IPS-18c (cell line): ENCODE measurements at regions not wholly inside any gene's neighbourhood (a gene's known extent, or its start where the extent isn't known, plus 50 kb on each side); places are given as distances from the start of the nearest gene placed in this dataset.

Experiments
- H3K4me3 ChIP-seq: 2 replicates; pipeline ENCODE4 v1.7.0; 2013; ENCODE audit warnings: low read depth, mild to moderate bottlenecking, low read length, moderate library complexity; ENCODE audit not compliant: insufficient read depth
- H3K9me3 ChIP-seq: one replicate; pipeline ENCODE4 v1.6.1; 2013; ENCODE audit warnings: mild to moderate bottlenecking, low read length, moderate library complexity; ENCODE audit not compliant: control insufficient read depth, insufficient read depth

- Histone ChIP-seq H3K4me3 (no peak overlapping the region), H3K9me3 (peaks cover 2% of the 10 kb centered on the region)
These were observed 1150.1 kb downstream of the BRD1 start for GRCh38 chr22:48677621-48678020.

GRCh38 chr22:48677168-48677520 is 1150.5 kb downstream of the BRD1 start:
- Histone ChIP-seq H3K9me3 (no peaks in the 10 kb centered on the region), H3K4me3 (no peak overlapping the region)

GRCh38 chr22:48676266-48677167 is 1151.2 kb downstream of the BRD1 start:
- H3K4me3 ChIP-seq = no peak overlapping the region
- no peaks in the 10 kb centered on the region for H3K9me3 ChIP-seq

- H3K4me3 ChIP-seq = no peak overlapping the region
- H3K9me3 ChIP-seq = no peaks in the 10 kb centered on the region
These were observed 1151.9 kb downstream of the BRD1 start for GRCh38 chr22:48675830-48676145.

GRCh38 chr22:48675141-48675829 is 1152.4 kb downstream of the BRD1 start:
- H3K9me3 ChIP-seq = no peaks in the 10 kb centered on the region
- H3K4me3 ChIP-seq = no peak overlapping the region

- Histone ChIP-seq H3K4me3 (no peak overlapping the region), H3K9me3 (no peaks in the 10 kb centered on the region)
These were observed 1153.7 kb downstream of the BRD1 start for GRCh38 chr22:48673806-48674500.

- no peaks in the 10 kb centered on the region for H3K9me3 ChIP-seq
- no peak overlapping the region for H3K4me3 ChIP-seq
These were observed 1155.3 kb downstream of the BRD1 start for GRCh38 chr22:48672387-48672786.

- H3K9me3 ChIP-seq = no peaks in the 10 kb centered on the region
- no peak overlapping the region for H3K4me3 ChIP-seq
These were observed 1156.9 kb downstream of the BRD1 start for GRCh38 chr22:48670731-48671130.

GRCh38 chr22:48669986-48670716 is 1157.5 kb downstream of the BRD1 start:
- Histone ChIP-seq H3K4me3 (no peak overlapping the region), H3K9me3 (no peaks in the 10 kb centered on the region)

- Histone ChIP-seq H3K4me3 (no peak overlapping the region), H3K9me3 (no peaks in the 10 kb centered on the region)
These were observed 1158.4 kb downstream of the BRD1 start for GRCh38 chr22:48669226-48669625.

GRCh38 chr22:48667289-48667688 is 1160.4 kb downstream of the BRD1 start:
- no peak overlapping the region for H3K4me3 ChIP-seq
- H3K9me3 ChIP-seq = no peaks in the 10 kb centered on the region

- Histone ChIP-seq H3K4me3 (no peak overlapping the region), H3K9me3 (no peaks in the 10 kb centered on the region)
These were observed 1161.1 kb downstream of the BRD1 start for GRCh38 chr22:48666620-48667019.

- Histone ChIP-seq H3K4me3 (no peak overlapping the region), H3K9me3 (peaks cover 2% of the 10 kb centered on the region)
These were observed 1162.2 kb downstream of the BRD1 start for GRCh38 chr22:48665311-48665995.

- H3K9me3 ChIP-seq = peaks cover 2% of the 10 kb centered on the region
- no peak overlapping the region for H3K4me3 ChIP-seq
These were observed 1163.1 kb downstream of the BRD1 start for GRCh38 chr22:48664586-48664985.

- peaks cover 2% of the 10 kb centered on the region for H3K9me3 ChIP-seq
These were observed 1164.4 kb downstream of the BRD1 start for GRCh38 chr22:48663297-48663696.

GRCh38 chr22:48662476-48663135 is 1165.1 kb downstream of the BRD1 start:
- no peak overlapping the region for H3K4me3 ChIP-seq
- peaks cover 2% of the 10 kb centered on the region for H3K9me3 ChIP-seq

More at GRCh38 chr22:48663297-48663696, 1164.4 kb downstream of the BRD1 start:
- no peak overlapping the region for H3K4me3 ChIP-seq
